GM21390 (cell line): ENCODE measurements at regions not wholly inside any gene's neighbourhood (a gene's known extent, or its start where the extent isn't known, plus 50 kb on each side); places are given as distances from the start of the nearest gene placed in this dataset.
"Not testable (repeated sequence)": the region's sequence is repeated elsewhere in the genome, so short reads cannot be mapped to it uniquely, and the experiment has no call there.

Source experiments
- ATAC-seq: cut with Tn5 transposase; IDR thresholded peaks from one replicate; pipeline ENCODE4 v1.9.1; 2021; ENCODE audit not compliant: unreplicated experiment

DNA sequence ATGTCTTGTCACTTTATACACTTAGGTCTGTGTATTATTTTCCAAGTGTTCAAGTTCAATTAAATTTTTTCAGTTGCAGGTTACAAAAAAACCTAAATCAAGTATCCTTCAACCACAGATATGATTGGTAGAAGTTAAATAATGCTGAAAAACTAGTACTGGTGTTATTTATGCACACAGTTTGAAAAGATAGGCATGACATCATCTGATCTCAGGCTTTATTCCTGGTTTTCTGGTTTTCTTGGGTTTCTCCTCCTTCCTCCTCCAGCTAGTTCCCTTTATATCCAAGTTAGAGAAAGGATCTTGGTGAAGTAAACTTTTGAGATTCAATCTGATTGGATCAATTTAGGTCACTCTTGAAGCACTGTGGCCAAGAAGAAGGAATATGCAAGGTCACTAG lies 1201.1 kb upstream of the B3GALT2 start:
- ATAC-seq: no peak

- no peak for ATAC-seq
Observed at GRCh38 chr1:194378517-194378916, 1192.1 kb upstream of the B3GALT2 start.

GRCh38 chr1:194374649-194375048 lies 1188.2 kb upstream of the B3GALT2 start:
- no peak for ATAC-seq

GRCh38 chr1:194372266-194372665 lies 1185.9 kb upstream of the B3GALT2 start:
- ATAC-seq: no peak

DNA sequence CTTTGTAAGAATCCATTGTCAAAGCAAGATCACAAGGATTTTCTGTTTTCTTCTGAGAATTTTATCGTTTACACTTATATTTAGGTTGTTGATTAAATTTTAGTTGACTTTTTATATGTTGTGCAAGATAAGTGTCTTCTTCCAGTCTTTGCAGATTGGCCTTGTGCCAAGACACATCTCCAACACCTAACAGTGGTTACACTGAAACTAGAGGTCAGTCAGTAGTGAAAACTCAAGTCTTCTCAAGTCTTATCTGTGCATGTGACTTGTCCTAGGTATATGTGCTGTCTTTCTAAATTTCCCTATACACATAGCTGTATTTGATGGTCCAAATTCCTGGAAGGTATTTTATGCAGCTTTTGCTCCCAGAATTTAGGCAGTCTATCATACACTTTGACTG lies 1183.2 kb upstream of the B3GALT2 start:
- ATAC-seq: no peak

DNA sequence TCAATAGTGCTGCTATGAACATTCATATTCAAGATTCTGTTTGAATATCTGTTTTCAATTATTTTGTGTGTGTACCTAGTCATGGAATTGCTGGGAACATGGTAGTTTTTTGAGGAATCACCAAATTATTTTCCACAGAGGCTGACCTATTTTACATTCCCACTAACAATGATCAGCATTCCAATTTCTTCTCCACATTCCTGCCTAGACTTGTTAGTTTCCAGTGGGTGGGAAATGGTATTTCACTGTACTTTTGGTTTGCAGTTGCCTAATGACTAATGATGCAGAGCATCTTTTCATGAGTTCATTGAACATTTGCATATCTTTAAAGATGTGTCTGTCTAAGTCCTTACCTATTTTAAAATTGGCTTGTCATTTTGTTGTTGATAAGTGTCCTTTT lies 1182.6 kb upstream of the B3GALT2 start:
- ATAC-seq: no peak

GRCh38 chr1:194367121-194367520 lies 1180.7 kb upstream of the B3GALT2 start:
- no peak for ATAC-seq

DNA sequence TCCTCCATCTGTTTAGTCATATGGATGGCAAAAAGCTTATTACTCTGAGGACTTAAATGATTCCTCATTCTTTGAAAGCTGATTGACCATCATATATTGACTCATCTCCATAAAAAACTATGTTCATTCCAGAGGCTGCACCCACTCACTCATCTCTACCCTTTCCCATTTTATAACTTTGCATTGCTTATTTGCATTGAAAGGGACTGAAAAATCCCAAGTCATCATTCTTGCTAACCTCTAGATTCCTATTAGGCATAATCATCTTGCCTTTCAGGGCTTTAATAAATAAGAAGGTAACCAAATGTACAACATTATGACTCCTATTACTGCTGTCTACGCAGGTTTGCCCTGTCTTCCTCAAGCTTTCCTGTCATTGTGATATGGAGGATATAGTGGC lies 1180.3 kb upstream of the B3GALT2 start:
- ATAC-seq: no peak

DNA sequence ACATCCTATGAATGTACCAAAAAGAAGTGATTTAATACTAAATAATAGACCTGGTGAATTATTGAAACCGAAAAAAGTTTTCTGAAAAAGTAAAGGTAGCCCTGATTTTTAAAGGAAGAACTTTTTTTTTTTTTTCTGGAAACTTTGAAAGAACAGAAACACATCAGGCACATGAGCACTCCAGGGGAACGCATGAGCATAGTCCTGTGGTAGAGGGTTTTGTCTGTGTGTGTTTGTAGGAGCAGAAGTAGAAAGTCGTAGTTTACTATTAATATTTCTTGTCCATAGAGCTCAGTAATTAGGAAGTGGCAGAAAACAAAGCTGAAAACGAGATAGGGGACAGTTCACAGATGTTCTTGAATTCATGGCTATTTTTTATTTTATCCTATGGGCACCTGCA lies 1175.9 kb upstream of the B3GALT2 start:
- ATAC-seq: no peak

GRCh38 chr1:194361374-194362131 lies 1175.1 kb upstream of the B3GALT2 start:
- ATAC-seq: no peak

- no peak for ATAC-seq
Observed at GRCh38 chr1:194358208-194358581, 1171.8 kb upstream of the B3GALT2 start.

GRCh38 chr1:194357573-194358207 lies 1171.3 kb upstream of the B3GALT2 start:
- ATAC-seq: not testable (repeated sequence)

DNA sequence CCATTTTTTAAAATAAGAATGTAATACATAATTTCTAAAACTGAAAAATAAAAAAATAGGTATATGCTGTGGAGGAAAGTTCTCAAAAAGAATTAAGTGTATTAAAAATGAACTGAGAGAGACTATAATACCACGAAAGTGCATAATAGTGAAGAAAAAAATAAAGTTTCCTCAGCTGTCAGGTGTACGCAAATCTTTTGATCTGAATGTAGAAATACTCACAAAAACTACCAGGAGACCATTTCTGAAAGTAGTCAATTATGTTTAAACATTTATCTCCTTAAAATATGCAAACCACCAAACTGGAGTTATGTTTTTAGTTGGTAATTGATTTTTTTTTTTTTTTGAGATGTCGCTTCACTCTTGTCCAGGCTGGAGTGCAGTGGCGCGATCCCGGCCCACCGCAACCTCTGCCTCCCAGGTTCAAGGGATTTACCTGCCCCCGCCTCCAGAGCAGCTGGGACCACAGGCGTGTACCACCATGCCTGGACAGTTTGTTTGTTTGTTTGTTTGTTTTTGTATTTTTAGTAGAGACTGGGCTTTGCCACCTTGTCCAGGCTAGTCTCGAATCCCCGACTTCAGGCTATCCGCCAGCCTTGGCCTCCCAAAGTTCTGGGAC lies 1169.2 kb upstream of the B3GALT2 start:
- ATAC-seq: no peak

GRCh38 chr1:194353121-194353520 lies 1166.7 kb upstream of the B3GALT2 start:
- ATAC-seq: no peak

DNA sequence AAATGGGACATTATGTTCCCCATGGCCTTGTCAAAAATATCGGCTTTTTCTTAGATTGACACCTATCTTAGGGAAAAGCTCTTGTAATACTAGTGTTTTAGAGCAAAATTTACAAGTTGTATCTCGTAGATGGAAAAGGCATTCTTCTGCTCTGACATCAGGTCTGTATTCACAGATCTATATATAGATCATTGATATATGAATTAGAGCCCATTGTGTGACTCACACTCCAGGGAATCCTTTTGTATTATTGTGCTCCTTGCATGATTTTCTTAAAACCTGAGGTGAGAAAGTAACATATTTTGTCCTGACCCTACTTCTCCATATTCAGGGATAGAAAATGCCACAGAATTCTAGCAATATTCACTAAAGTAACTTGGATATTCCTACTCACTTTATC lies 1160.8 kb upstream of the B3GALT2 start:
- ATAC-seq: no peak

GRCh38 chr1:194342484-194343262 lies 1156.3 kb upstream of the B3GALT2 start:
- ATAC-seq: no peak

DNA sequence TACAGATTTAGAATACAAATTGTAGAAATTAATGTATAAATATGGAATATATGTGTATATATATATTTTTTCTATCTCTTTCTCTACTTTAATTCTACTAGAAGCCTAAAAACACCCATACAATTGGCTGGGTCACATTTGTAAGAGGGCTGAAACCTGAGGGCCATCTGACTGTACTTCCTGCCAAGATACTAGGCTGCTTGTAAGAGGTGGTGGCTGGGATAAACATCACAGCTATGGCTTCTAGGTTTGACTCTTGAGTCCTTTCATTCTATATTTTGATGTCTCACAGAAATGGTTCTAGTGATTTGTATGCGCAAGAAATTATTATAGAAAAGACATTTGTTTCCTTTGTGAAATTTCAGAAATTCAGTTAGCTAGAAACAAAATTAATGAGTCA lies 1155.2 kb upstream of the B3GALT2 start:
- no peak for ATAC-seq

- no peak for ATAC-seq
Observed at GRCh38 chr1:194339471-194339870, 1153.1 kb upstream of the B3GALT2 start.

DNA sequence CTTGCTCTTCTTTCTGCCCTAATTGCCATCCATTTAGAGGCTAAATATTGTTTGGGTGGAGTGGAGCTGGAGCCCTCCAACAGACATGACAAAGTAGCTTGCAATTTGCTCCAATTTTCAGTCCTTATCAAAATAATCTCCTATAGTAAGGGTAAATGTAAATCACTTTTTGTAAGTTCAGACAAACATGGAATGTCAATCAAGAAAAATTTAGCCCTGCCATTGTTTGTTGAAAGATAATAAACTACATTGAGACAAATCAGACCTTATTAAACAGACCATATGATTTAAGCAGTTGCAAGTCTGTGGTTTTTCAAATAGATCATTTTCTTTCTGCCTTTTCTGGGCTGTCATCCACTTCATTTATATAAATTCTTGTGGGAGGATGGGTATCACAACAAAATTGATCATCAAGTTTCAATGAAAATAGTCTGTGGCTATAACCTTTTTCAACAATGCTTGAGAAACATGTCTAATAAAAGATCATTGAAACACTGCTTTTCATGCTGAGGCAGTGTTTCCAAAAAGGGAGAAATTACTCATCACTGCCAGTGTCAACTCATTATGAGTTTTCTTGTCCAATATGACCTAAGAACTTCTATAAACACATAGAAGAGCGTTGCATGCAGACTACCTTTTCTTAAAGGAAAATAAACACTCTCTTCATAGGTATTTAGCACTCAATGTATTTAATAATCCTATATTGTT lies 1152.0 kb upstream of the B3GALT2 start:
- no peak for ATAC-seq

DNA sequence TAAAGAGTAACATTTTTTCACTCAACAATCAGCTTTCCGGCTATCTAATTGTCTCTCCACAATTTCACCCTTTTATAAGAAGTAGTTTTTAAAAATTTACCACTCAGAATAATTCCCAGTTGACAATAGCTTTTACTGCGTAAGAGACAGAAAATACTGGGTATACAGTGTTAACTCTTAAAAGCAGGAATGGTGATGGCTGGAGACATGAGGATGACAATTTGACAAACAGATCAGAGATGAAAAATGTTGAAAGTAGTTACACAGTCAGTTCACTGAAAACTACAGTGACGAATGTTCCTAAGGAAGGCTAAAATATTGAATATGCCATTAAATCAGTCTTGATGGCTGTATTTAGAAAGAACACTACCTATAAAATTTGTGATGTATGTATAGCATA lies 1146.8 kb upstream of the B3GALT2 start:
- ATAC-seq: no peak

GRCh38 chr1:194331758-194332157 lies 1145.3 kb upstream of the B3GALT2 start:
- no peak for ATAC-seq
